HG02970 (cell line): ENCODE measurements at regions not wholly inside any gene's neighbourhood (a gene's known extent, or its start where the extent isn't known, plus 50 kb on each side); places are given as distances from the start of the nearest gene placed in this dataset.
"Not testable (repeated sequence)": the region's sequence is repeated elsewhere in the genome, so short reads cannot be mapped to it uniquely, and the experiment has no call there.

Experiments used
- ATAC-seq: cut with Tn5 transposase; IDR thresholded peaks from one replicate; pipeline ENCODE4 v1.9.1; 2021; ENCODE audit warnings: mild to moderate bottlenecking, moderate library complexity, moderate number of reproducible peaks; ENCODE audit not compliant: unreplicated experiment, low FRiP score

- ATAC-seq = no peak
These were observed 1203.3 kb upstream of the CELF2 start for GRCh38 chr10:9814285-9814864.

- ATAC-seq = no peak
These were observed 1197.7 kb upstream of the CELF2 start for GRCh38 chr10:9819756-9820494.

- ATAC-seq = no peak
These were observed 1194.3 kb upstream of the CELF2 start for GRCh38 chr10:9823268-9823930.

GRCh38 chr10:9824631-9825071 is 1193.0 kb upstream of the CELF2 start:
- ATAC-seq = no peak

DNA sequence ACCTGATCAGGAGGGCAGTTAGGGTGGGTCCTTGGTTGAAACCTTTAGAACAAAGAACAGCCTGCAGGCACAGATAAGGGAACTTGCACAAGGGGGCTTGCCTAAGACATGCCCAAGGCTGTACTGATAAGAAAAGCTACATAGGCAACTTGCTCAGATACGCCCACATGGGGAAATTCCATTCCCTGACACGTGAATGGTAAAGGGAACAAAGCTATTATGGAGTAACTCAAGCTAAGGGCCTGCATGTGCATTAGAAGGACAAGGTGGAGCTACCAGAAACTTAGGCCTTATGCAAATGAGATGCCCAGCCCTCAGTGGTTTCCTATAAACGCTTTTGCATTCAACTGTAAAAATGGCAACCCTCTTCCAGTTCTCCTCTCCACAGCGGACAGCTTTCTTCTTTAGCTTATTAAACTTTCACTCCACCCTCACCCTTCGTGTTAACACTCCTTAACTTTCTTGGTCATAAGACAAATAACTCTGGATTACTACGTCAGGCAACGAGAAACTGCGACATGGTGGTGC is 1192.1 kb upstream of the CELF2 start:
- no peak for ATAC-seq

DNA sequence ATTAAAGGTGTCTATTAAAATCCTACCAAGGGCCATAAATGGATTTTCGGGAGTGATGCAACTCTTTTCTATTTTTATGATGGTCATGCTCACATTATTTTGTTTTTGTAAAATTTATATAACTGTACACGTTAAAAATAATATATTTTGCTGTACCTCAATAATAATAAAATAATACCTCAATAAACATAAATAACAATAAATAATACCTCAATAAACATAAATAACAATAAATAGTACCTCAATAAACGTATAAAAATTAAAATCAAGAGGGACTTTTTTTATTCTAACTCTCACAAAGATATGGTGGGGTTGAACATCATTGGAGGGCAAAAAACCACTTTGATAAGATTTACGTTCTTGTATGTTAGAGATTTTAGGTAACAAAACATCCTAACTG is 1189.6 kb upstream of the CELF2 start:
- no peak for ATAC-seq

GRCh38 chr10:9833942-9834341 is 1183.7 kb upstream of the CELF2 start:
- no peak for ATAC-seq

DNA sequence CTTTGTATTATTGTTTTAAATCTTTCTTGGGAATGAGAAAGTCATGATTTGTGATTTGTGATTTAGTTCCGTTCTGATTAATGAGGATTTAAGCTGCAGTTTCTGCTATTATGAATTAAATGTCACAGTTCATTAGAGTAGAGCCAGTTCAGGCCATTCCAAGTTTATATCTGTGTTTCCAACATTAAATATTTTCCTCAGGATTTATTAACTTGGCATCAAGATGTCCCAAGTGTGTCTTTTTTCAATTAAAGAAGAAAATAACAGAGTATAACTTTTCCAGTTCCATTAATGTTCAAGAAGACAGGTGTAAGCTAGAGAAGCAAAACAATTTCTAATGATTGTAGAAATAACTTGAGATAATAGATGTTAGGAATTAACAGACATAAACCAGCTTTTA is 1183.2 kb upstream of the CELF2 start:
- ATAC-seq = no peak

DNA sequence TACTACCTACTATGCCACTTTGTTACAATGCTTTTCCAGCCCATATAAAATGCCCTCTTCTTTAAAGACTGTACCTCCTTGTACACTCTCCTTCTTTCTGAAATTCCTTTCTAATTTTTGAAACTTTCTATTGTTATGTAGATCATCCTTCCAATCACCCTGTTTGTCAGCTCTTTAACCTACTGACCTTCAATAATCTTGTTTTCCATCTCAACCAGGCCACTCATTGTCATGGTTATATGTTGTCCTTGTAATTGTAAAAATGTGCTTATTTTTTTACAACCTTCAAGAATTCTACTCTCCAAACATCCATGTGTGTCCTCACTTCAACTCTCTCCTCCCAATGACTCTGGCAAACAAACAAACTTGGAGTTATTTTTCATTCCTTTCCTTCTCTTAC is 1172.6 kb upstream of the CELF2 start:
- ATAC-seq = no peak

DNA sequence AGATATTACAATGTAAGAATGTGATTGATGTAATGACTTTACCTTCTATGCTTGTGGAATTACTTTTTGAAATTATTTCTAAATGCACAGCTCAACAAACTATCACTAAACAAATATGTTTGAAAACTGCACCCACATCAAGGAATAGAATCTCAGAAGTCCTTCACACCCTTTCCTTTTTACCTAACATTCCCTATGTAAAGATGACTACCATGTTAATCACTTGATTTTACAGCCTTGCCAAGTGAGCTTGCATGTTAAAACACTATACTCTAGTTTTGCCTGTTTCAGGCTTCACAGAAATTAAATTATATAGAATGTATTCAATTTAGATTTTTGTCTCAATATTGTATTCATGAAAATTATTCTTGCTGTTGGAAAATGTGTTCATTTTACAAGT is 1169.4 kb upstream of the CELF2 start:
- no peak for ATAC-seq

- ATAC-seq = no peak
These were observed 1168.7 kb upstream of the CELF2 start for GRCh38 chr10:9848981-9849380.

DNA sequence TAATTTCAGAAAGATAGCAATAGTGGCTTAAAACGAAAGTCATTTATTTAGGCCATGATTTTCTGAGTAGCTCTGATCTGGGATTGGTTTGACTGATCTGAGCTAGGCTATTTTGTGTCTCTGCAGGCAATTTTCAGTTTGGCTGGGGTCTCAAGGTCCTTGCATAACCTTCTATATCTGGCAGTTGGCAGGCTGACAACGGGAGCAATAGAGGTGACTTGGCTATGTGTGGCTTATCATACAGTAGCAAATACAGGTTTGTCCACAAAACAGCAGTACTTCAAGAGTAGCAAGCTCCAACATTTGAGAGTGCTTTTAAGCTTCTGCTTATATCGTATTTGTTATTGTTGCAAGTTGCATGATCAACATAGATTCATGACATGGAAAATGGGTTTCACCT is 1167.3 kb upstream of the CELF2 start:
- no peak for ATAC-seq

- ATAC-seq = no peak
These were observed 1165.9 kb upstream of the CELF2 start for GRCh38 chr10:9851808-9852207.

GRCh38 chr10:9853405-9854355 is 1164.0 kb upstream of the CELF2 start:
- ATAC-seq = no peak

DNA sequence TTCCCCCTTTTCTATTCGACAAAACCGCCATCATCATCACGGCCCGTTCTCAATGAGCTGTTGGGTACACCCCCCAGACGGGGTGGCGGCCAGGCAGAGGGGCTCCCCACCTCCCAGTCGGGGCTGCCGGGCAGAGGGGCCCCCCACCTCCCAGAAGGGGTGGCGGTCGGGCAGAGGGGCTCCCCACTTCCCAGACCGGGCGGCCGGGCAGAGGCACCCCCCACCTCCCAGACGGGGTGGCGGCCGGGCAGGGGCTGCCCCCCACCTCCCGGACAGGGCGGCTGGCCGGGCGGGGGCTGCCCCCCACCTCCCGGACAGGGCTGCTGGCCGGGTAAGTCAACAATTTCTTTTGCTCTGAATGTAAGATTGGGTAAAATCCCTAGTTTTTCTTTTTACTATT is 1162.2 kb upstream of the CELF2 start:
- not testable (repeated sequence) for ATAC-seq

DNA sequence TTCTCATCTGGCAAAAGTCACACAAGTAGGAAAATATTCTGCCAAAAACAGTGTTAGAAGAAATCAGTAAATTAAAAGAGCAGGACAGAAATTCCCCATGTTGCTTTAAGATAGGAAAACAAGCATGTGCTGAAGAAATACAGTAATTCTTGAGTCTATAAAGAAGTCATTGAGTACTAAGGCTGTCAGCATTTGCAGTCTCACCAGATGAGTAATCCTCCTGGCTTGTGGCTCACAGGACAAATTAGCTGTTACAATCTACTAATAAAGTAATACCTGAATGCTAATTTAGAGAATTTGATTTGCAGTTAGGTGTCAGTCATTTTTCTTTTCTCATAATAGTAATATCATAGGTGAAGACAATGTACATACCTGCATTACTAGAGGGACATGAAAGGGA is 1158.9 kb upstream of the CELF2 start:
- no peak for ATAC-seq

- ATAC-seq = no peak
These were observed 1157.6 kb upstream of the CELF2 start for GRCh38 chr10:9860045-9860444.

DNA sequence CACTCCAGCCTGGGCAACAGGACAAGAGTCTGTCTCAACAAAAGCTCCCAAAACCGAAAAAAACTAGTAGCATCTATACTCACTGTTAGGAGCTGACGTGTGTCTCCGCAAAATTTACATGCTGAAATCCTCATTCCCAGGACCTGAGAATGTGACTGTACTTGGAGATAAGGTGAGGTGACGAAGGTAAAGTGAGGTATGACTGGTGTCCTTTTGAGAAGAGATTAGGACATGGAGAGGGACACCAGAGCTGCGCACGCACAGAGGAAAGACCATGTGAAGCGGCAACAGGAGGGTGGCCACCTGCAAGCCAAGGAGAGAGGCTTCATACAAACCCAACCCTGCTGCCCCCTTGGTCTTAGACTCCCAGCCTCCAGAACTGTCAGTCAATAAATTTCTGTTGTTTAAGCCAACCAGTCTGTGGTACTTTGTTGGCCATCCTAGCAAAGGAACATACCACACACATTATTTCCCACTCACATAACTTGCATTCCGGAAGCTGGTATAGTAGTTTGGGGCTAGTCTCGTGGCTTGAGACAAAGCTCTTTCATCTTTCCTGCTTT is 1154.0 kb upstream of the CELF2 start:
- no peak for ATAC-seq

DNA sequence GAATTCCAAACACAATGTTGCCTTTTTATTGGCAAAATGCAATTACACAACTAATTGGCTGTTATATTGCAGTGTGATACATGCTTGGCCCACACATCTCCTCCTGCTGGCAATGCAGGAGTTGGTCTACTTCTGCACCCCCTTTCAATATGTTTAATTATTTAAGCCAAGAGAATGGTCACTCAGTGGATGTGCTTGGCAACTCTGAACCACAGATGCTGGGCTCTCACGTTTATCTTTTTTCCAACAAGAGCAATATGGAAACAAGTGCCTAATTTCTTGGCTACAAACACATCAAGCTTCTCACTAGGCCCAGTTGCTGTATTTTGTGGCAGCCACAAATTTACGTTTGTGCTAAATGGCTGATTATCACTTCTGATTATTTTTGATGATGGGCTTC is 1149.2 kb upstream of the CELF2 start:
- ATAC-seq = no peak

DNA sequence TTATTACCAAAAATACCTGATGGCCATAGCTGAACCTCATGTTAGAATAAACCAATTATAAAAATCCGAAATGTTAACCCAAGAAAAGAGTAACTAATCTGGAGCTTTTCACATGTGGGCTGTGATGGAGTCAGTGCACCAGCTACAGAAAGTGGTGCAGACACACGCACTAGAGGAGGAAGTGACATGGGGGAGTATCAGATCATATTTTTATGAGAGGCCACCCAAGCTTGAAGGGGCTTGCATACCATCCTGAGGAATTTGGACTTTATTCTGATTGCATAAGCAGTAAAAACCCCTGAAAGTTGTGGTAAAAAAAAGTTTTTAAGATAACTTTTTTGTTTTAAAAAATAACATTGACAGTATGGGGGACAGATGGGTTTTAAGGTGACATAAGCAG is 1148.5 kb upstream of the CELF2 start:
- no peak for ATAC-seq
